Kidney epithelial cell (primary cell): ENCODE measurements at regions not wholly inside any gene's neighbourhood (a gene's known extent, or its start where the extent isn't known, plus 50 kb on each side); places are given as distances from the start of the nearest gene placed in this dataset.

Experiments used
- DNase-seq: peaks from one replicate; pipeline ENCODE4 v3.0.0-alpha.2; 2010; ENCODE audit warnings: low read depth
- H3K27me3 ChIP-seq: 2 replicates; pipeline ENCODE4 v1.6.0; 2011; ENCODE audit warnings: low read length; ENCODE audit not compliant: control insufficient read depth, insufficient read depth
- H3K36me3 ChIP-seq: 2 replicates; pipeline ENCODE4 v1.5.1; 2011; ENCODE audit warnings: low read length; ENCODE audit not compliant: control insufficient read depth, insufficient read depth
- H3K4me3 ChIP-seq: 2 replicates; pipeline ENCODE4 v1.5.1; 2011; ENCODE audit warnings: low read depth, mild to moderate bottlenecking, control low read depth, low read length
- CTCF ChIP-seq: IDR thresholded peaks from 2 replicates; pipeline ENCODE4 v1.5.1; 2011; ENCODE audit warnings: mild to moderate bottlenecking, moderate library complexity, low read length, control low read depth, inconsistent platforms; ENCODE audit not compliant: insufficient read depth, poor library complexity, severe bottlenecking

- Histone ChIP-seq H3K27me3 (no peaks in the 10 kb centered on the region), H3K36me3 (no peaks in the 10 kb centered on the region), H3K4me3 (no peak overlapping the region)
- no peak for TF ChIP-seq CTCF
- no peak for DNase-seq
Observed at GRCh38 chr2:108101481-108101880, 115.2 kb downstream of the SLC5A7 start.

DNA sequence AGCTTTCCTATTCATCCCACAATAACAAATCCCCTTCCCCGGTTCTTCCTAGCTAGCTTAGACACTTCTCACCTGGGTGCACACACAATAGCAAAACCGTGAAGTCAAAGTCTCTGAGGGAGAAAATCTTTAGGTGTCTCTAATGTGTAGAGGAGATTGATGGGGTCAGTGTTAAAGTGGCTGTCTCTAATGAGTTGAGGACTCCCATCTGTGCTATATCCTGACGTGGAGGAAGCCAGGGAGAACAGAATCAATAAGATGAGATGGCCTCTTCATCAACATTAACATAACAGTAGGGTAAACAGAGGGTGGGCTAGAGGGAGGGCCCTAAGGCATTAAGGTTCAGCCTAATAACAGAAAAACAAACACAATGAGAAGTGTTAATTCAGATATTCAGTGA is 120.4 kb downstream of the SLC5A7 start:
- TF ChIP-seq CTCF, result no peak
- H3K4me3 ChIP-seq, result no peak overlapping the region

GRCh38 chr2:108111936-108112335 is 125.6 kb downstream of the SLC5A7 start:
- H3K27me3 ChIP-seq, result no peaks in the 10 kb centered on the region
- DNase-seq, result no peak
- H3K4me3 ChIP-seq, result no peak overlapping the region
- no peak for TF ChIP-seq CTCF
- no peaks in the 10 kb centered on the region for H3K36me3 ChIP-seq

More for the DNA sequence above, 120.4 kb downstream of the SLC5A7 start:
- no peak for DNase-seq
- H3K27me3 ChIP-seq, result no peaks in the 10 kb centered on the region
- no peaks in the 10 kb centered on the region for H3K36me3 ChIP-seq

DNA sequence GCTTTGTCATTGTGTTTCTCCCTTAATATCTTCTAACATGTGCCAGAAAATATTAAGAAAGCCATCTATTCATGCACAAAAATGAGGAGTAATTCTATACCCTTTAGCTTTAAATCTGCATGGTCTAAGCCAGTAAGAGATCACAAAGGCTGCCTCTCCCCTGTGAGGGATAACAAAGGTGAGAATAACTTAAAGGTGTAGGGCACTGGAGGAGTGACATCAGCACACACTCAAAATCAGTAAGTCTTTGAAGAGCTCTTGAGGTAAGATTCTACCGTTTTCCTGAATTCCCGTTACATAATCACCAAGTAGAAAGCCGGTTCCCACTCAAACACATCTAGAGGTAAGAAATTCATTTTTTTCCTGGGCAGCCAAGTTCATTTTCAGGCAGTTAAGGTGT is 123.9 kb upstream of the SULT1C3 start:
- DNase-seq, result no peak
- Histone ChIP-seq H3K4me3 (no peak overlapping the region), H3K36me3 (no peaks in the 10 kb centered on the region), H3K27me3 (no peaks in the 10 kb centered on the region)
- no peak for TF ChIP-seq CTCF

DNA sequence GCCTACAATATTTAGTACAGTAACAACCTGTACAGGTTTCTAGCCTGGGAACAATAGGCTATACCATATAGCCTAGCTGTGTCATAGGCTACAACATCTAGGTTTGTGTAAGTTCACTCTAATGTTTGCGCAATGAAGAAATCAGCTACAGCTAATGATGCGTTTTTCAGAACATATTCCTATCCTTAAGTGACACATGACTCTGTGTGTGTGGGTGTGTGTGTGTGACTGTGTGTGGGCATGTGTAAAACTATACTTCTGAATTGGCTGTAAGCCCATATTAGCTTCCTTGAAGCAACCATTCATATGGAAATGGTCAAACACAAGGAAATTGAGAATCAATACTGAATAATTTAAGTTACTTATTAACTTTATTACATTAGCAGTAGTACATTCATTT is 120.8 kb upstream of the SULT1C3 start:
- DNase-seq, result no peak
- Histone ChIP-seq H3K36me3 (no peaks in the 10 kb centered on the region), H3K27me3 (no peaks in the 10 kb centered on the region), H3K4me3 (no peak overlapping the region)
- no peak for TF ChIP-seq CTCF

DNA sequence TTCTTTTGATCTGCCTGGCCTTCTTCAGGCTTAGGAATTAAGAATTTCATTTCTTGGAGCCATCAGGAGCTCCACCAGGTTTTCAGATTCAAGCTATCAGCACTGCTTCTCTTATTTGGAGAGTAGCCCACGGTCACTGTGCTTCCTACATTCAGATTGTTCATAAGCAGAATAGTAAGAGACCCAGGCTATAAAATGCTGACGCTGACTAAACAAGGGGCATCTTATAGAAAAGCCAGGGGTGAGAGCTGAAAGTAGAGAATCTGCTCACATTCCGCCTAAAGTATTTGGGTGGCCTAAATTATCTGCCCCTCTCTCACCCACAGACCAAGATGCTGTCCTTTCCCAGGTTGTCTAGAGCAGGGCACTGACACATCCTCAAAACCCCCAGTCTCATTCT is 120.3 kb upstream of the SULT1C3 start:
- no peak for TF ChIP-seq CTCF
- Histone ChIP-seq H3K27me3 (no peaks in the 10 kb centered on the region), H3K36me3 (no peaks in the 10 kb centered on the region), H3K4me3 (no peak overlapping the region)
- no peak for DNase-seq
